ENCODE measurements at regions not wholly inside any gene's neighbourhood (a gene's known extent, or its start where the extent isn't known, plus 50 kb on each side); places are given as distances from the start of the nearest gene placed in this dataset.
A peak's percentile ranks its signal among the peaks of the same experiment; 100 is the strongest.

DNA sequence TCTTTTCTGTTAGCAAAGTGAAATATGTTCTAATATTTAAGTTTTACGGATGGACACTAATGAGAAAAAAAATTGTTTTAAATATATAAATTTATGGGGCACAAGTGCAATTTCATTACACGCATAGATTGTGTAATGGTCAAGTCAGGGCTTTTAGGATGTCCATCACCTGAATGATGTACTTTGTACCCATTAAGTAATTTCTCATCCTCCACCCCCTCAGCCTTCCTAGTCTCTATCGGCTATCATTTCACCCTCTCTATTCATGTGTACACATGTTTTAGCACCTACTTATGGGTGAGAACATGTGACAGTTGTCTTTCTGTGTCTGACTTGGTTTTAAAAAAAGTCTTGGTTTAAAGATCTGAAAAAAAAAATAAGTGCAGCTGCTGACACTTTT is 616.0 kb downstream of the IQCM start:
- H4K20me1 ChIP-seq (ENCODE audit: insufficient read depth, low read length): no peaks in the 10 kb centered on the region
- intact Hi-C loops (cut with micrococcal nuclease; ENCODE audit: unreplicated experiment) (no loop called here), in situ Hi-C loops (cut with HindIII; ENCODE audit: extremely low pct_ligation_motif_present, low pct_unique_long_range_greater_than_20kb) (no loop called here)
- H3K9ac ChIP-seq (ENCODE audit: insufficient read depth, low read depth, low read length): no peak overlapping the region
- WGBS (ENCODE audit: low lambda C conversion rate): 17% methylated on average over 3 of the region's 3 CpGs
- ATAC-seq: no peak
- BruUV-seq (replicated peaks): no TSS peak
- no peak overlapping the region for H3K4me2 ChIP-seq (ENCODE audit: low read depth, low read length)
- no peak for DNase-seq (ENCODE audit: low spot score)
- H2AFZ ChIP-seq (ENCODE audit: low read length): no peak overlapping the region
- H3K4me1 ChIP-seq (ENCODE audit: insufficient read depth, low read length): no peaks in the 10 kb centered on the region
- no peak for FAIRE-seq
- TF ChIP-seq, protein P1, sequence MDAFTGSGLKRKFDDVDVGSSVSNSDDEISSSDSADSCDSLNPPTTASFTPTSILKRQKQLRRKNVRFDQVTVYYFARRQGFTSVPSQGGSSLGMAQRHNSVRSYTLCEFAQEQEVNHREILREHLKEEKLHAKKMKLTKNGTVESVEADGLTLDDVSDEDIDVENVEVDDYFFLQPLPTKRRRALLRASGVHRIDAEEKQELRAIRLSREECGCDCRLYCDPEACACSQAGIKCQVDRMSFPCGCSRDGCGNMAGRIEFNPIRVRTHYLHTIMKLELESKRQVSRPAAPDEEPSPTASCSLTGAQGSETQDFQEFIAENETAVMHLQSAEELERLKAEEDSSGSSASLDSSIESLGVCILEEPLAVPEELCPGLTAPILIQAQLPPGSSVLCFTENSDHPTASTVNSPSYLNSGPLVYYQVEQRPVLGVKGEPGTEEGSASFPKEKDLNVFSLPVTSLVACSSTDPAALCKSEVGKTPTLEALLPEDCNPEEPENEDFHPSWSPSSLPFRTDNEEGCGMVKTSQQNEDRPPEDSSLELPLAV (CRISPR knock-in tag; conservative IDR thresholded peaks at IDR 0.05; ENCODE audit: low read depth): no peak
- TF ChIP-seq ZIK1 (CRISPR knock-in tag; IDR thresholded peaks at IDR 0.05; ENCODE audit: borderline replicate concordance, low read depth): no peak
- TF ChIP-seq, protein P2, sequence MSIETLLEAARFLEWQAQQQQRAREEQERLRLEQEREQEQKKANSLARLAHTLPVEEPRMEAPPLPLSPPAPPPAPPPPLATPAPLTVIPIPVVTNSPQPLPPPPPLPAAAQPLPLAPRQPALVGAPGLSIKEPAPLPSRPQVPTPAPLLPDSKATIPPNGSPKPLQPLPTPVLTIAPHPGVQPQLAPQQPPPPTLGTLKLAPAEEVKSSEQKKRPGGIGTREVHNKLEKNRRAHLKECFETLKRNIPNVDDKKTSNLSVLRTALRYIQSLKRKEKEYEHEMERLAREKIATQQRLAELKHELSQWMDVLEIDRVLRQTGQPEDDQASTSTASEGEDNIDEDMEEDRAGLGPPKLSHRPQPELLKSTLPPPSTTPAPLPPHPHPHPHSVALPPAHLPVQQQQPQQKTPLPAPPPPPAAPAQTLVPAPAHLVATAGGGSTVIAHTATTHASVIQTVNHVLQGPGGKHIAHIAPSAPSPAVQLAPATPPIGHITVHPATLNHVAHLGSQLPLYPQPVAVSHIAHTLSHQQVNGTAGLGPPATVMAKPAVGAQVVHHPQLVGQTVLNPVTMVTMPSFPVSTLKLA (IDR thresholded peaks at IDR 0.05): 0 out of 2 replicates have a peak, but pooled peaks have one; percentile 43
- no peak for TF ChIP-seq SALL2 (CRISPR knock-in tag; IDR thresholded peaks at IDR 0.05)
- TF ChIP-seq, protein P3, sequence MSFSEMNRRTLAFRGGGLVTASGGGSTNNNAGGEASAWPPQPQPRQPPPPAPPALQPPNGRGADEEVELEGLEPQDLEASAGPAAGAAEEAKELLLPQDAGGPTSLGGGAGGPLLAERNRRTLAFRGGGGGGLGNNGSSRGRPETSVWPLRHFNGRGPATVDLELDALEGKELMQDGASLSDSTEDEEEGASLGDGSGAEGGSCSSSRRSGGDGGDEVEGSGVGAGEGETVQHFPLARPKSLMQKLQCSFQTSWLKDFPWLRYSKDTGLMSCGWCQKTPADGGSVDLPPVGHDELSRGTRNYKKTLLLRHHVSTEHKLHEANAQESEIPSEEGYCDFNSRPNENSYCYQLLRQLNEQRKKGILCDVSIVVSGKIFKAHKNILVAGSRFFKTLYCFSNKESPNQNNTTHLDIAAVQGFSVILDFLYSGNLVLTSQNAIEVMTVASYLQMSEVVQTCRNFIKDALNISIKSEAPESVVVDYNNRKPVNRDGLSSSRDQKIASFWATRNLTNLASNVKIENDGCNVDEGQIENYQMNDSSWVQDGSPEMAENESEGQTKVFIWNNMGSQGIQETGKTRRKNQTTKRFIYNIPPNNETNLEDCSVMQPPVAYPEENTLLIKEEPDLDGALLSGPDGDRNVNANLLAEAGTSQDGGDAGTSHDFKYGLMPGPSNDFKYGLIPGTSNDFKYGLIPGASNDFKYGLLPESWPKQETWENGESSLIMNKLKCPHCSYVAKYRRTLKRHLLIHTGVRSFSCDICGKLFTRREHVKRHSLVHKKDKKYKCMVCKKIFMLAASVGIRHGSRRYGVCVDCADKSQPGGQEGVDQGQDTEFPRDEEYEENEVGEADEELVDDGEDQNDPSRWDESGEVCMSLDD (CRISPR knock-in tag; IDR thresholded peaks at IDR 0.05; ENCODE audit: borderline replicate concordance): no peak
- TF ChIP-seq, protein P4, sequence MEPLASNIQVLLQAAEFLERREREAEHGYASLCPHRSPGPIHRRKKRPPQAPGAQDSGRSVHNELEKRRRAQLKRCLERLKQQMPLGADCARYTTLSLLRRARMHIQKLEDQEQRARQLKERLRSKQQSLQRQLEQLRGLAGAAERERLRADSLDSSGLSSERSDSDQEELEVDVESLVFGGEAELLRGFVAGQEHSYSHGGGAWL (CRISPR knock-in tag; IDR thresholded peaks at IDR 0.05): no peak
- TF ChIP-seq XBP1 (CRISPR knock-in tag; IDR thresholded peaks at IDR 0.05): no peak
- TF ChIP-seq MIER3 (CRISPR knock-in tag; IDR thresholded peaks at IDR 0.05; ENCODE audit: borderline replicate concordance): no peak
- H3K27me3 ChIP-seq (ENCODE audit: control insufficient read depth in 1 of 2, insufficient read depth in 2 of 2, low read length in 2 of 2): no peaks in the 10 kb centered on the region
- H3K79me2 ChIP-seq (ENCODE audit: insufficient read depth, low read length): no peaks in the 10 kb centered on the region
- POLR2A ChIA-PET: no interaction called here
- no peak overlapping the region for H3K27ac ChIP-seq (ENCODE audit: extremely low read length, insufficient read depth, low read length)
- no peak overlapping the region for H3K4me3 ChIP-seq (replicated peaks in 1 of 3; ENCODE audit: insufficient read depth in 1 of 3, low read depth in 2 of 3, low read length in 3 of 3)
- no peaks in the 10 kb centered on the region for H3K36me3 ChIP-seq (replicated peaks in 1 of 2; ENCODE audit: control insufficient read depth in 1 of 2, insufficient read depth in 2 of 2, low read length in 2 of 2)
- CTCF ChIA-PET (ENCODE audit: low intra/inter-chr PET ratio, low total read pairs): no interaction called here
- H3K9me3 ChIP-seq (ENCODE audit: low read length): 0 out of 2 replicates have a peak, but pooled peaks cover 3% of the 10 kb centered on the region

Data from HepG2 (cell line).